ENCODE measurements at regions not wholly inside any gene's neighbourhood (a gene's known extent, or its start where the extent isn't known, plus 50 kb on each side); places are given as distances from the start of the nearest gene placed in this dataset.
"Not testable (repeated sequence)": the region's sequence is repeated elsewhere in the genome, so short reads cannot be mapped to it uniquely, and the experiment has no call there.

DNA sequence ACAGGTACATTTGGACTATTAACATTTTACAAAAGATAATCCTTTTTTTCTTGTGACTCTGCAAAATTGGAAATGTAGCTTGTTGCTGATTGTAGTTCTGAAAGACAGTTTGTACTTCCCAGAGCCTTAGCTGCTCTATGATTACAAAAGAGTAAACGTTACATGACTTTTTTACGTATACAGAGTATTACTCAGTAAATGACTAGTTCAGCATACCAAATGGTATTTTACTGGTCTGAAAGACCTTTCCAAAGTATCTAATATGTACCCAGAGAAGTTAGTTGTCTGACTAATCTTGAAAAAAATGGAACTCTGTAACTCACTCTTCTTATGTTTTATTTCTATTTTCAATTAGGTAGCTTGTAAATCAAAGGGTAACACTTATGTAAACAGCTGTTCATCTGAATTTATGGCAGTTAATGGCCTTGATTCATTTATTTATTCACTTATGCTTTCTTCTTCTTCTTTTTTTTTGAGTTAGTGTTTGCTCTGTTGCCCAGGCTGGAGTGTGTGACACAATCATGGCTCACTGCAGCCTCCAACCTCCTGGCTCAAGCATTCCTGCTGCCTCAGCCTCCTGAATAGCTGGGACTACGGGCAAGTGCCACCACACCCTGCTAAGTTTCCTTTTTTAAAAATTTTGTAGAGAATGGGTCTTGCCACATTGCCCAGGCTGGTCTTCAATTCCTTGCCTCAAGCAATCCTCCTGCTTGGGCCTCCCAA, 151.7 kb downstream of the C3orf38 start:
- no peak overlapping the region for H3K9ac ChIP-seq (ENCODE audit: extremely low read depth, low read length, poor library complexity, severe bottlenecking)
- Mint-ChIP-seq H3K4me3 (no peak overlapping the region), H3K4me1 (no peaks in the 10 kb centered on the region), H3K36me3 (ENCODE audit: low read depth) (no peaks in the 10 kb centered on the region), H3K27ac (no peak overlapping the region), H3K27me3 (ENCODE audit: insufficient read depth) (no peaks in the 10 kb centered on the region), H3K9me3 (peaks cover 15% of the 10 kb centered on the region)
- DNase-seq, result no peak
- no peak overlapping the region for H3K4me3 ChIP-seq (ENCODE audit: low read length)
- WGBS, 2 experiments (ENCODE audit: insufficient coverage in 1 of 2, insufficient read length in 1 of 2), result 89 to 100% methylated on average over 3 of the region's 3 CpGs
- H3K4me1 ChIP-seq (ENCODE audit: control insufficient read depth, insufficient read depth, low read length), result no peaks in the 10 kb centered on the region
- TF ChIP-seq, protein P1, sequence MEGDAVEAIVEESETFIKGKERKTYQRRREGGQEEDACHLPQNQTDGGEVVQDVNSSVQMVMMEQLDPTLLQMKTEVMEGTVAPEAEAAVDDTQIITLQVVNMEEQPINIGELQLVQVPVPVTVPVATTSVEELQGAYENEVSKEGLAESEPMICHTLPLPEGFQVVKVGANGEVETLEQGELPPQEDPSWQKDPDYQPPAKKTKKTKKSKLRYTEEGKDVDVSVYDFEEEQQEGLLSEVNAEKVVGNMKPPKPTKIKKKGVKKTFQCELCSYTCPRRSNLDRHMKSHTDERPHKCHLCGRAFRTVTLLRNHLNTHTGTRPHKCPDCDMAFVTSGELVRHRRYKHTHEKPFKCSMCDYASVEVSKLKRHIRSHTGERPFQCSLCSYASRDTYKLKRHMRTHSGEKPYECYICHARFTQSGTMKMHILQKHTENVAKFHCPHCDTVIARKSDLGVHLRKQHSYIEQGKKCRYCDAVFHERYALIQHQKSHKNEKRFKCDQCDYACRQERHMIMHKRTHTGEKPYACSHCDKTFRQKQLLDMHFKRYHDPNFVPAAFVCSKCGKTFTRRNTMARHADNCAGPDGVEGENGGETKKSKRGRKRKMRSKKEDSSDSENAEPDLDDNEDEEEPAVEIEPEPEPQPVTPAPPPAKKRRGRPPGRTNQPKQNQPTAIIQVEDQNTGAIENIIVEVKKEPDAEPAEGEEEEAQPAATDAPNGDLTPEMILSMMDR (conservative IDR thresholded peaks at IDR 0.05), result no peak
- H3K27me3 ChIP-seq (ENCODE audit: control insufficient read depth, insufficient read depth, low read length, poor library complexity, severe bottlenecking), result no peaks in the 10 kb centered on the region
- H3K27ac ChIP-seq (ENCODE audit: low read depth, low read length), result no peak overlapping the region
- no peaks in the 10 kb centered on the region for H3K9me3 ChIP-seq (ENCODE audit: control insufficient read depth, low read length)
- H3K36me3 ChIP-seq (ENCODE audit: control insufficient read depth, insufficient read depth, low read length), result no peaks in the 10 kb centered on the region

DNA sequence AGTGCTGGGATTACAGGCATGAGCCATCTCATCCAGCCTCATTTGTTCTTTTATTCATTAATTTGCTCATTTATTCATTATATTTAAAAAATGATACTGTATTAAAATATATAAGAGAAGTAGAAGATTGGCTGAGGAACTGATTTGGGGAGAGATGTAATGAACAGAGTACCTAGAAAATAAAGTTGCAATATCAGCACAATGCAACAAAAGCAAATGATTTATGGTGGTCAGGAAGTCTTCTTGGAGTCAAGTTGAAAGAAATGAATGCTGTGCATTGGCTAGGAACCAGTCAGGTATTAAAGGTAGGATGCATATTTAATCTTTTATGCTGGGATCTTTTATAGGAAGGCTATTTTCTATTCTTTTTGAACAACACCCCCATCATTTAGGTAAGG, 152.2 kb downstream of the C3orf38 start:
- Mint-ChIP-seq H3K27ac (no peak overlapping the region), H3K9me3 (peaks cover 15% of the 10 kb centered on the region), H3K4me1 (no peaks in the 10 kb centered on the region), H3K4me3 (no peak overlapping the region), H3K36me3 (ENCODE audit: low read depth) (no peaks in the 10 kb centered on the region), H3K27me3 (ENCODE audit: insufficient read depth) (no peaks in the 10 kb centered on the region)
- no peak overlapping the region for H3K9ac ChIP-seq (ENCODE audit: extremely low read depth, low read length, poor library complexity, severe bottlenecking)
- no peak for DNase-seq
- no peaks in the 10 kb centered on the region for H3K4me1 ChIP-seq (ENCODE audit: control insufficient read depth, insufficient read depth, low read length)
- H3K36me3 ChIP-seq (ENCODE audit: control insufficient read depth, insufficient read depth, low read length), result no peaks in the 10 kb centered on the region
- no peak overlapping the region for H3K27ac ChIP-seq (ENCODE audit: low read depth, low read length)
- H3K9me3 ChIP-seq (ENCODE audit: control insufficient read depth, low read length), result no peaks in the 10 kb centered on the region
- H3K4me3 ChIP-seq (ENCODE audit: low read length), result no peak overlapping the region
- H3K27me3 ChIP-seq (ENCODE audit: control insufficient read depth, insufficient read depth, low read length, poor library complexity, severe bottlenecking), result no peaks in the 10 kb centered on the region
- TF ChIP-seq, protein P1 (conservative IDR thresholded peaks at IDR 0.05), result no peak

DNA sequence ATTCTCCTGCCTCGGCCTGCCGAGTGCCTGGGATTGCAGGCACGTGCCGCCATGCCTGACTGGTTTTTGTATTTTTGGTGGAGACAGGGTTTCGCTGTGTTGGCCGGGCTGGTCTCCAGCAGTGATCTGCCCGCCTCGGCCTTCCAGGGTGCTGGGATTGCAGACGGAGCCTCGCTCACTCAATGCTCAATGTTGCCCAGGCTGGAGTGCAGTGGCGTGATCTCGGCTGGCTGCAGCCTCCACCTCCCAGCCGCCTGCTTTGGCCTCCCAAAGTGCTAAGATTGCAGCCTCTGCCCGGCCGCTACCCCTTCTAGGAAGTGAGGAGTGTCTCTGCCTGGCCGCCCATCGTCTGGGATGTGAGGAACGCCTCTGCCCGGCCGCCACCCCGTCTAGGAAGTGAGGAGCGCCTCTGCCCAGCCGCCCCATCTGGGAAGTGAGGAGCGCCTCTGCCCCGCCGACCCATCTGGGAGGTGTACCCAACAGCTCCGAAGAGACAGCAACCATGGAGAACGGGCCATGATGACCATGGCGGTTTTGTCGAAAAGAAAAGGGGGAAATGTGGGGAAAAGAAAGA, 153.7 kb downstream of the C3orf38 start:
- peaks cover 15% of the 10 kb centered on the region for H3K9me3 Mint-ChIP-seq
- not testable (repeated sequence) for DNase-seq; H3K27me3 ChIP-seq (ENCODE audit: control insufficient read depth, insufficient read depth, low read length, poor library complexity, severe bottlenecking); H3K4me1 Mint-ChIP-seq; H3K36me3 Mint-ChIP-seq (ENCODE audit: low read depth); H3K9ac ChIP-seq (ENCODE audit: extremely low read depth, low read length, poor library complexity, severe bottlenecking); H3K36me3 ChIP-seq (ENCODE audit: control insufficient read depth, insufficient read depth, low read length); H3K9me3 ChIP-seq (ENCODE audit: control insufficient read depth, low read length); H3K4me3 Mint-ChIP-seq; H3K27ac Mint-ChIP-seq; H3K27ac ChIP-seq (ENCODE audit: low read depth, low read length); H3K4me3 ChIP-seq (ENCODE audit: low read length); H3K4me1 ChIP-seq (ENCODE audit: control insufficient read depth, insufficient read depth, low read length); H3K27me3 Mint-ChIP-seq (ENCODE audit: insufficient read depth)
- WGBS, 2 experiments (ENCODE audit: insufficient coverage in 1 of 2, insufficient read length in 1 of 2), result 94 to 95% methylated on average over 4 to 30 of the region's 30 CpGs

Data from endodermal cell (in vitro differentiated cells).